Keratinocyte (primary cell): ENCODE measurements at regions not wholly inside any gene's neighbourhood (a gene's known extent, or its start where the extent isn't known, plus 50 kb on each side); places are given as distances from the start of the nearest gene placed in this dataset.

Experiments used
- CTCF ChIP-seq, 3 experiments: IDR thresholded peaks in 1 of 3; conservative IDR thresholded peaks in 1 of 3; optimal IDR thresholded peaks in 1 of 3; 2 replicates in 2 of 3; 3 replicates in 1 of 3; pipeline versions ENCODE3 to v1.5.1; 2011; ENCODE audit warnings: low read length in 3 of 3, mild to moderate bottlenecking in 3 of 3, moderate library complexity in 2 of 3, control low read depth in 1 of 3, inconsistent platforms in 1 of 3; ENCODE audit not compliant: insufficient read depth in 2 of 3; ENCODE audit errors: extremely low read depth in 1 of 3
- EZH2 ChIP-seq: IDR thresholded peaks from one replicate; pipeline ENCODE4 v1.6.1; 2012; ENCODE audit warnings: inconsistent platforms, mild to moderate bottlenecking, low read length, moderate library complexity

GRCh38 chr2:9735335-9735734 lies 104.5 kb upstream of the YWHAQ start:
- TF ChIP-seq CTCF (optimal IDR thresholded peaks at IDR 0.05 in 1 of 3, IDR thresholded peaks at IDR 0.05 in 1 of 3, conservative IDR thresholded peaks at IDR 0.05 in 1 of 3; ENCODE audit: extremely low read depth in 1 of 3, insufficient read depth in 2 of 3, low read length in 3 of 3): no peak
- no peak for TF ChIP-seq EZH2
